ENCODE measurements at regions not wholly inside any gene's neighbourhood (a gene's known extent, or its start where the extent isn't known, plus 50 kb on each side); places are given as distances from the start of the nearest gene placed in this dataset.

DNA sequence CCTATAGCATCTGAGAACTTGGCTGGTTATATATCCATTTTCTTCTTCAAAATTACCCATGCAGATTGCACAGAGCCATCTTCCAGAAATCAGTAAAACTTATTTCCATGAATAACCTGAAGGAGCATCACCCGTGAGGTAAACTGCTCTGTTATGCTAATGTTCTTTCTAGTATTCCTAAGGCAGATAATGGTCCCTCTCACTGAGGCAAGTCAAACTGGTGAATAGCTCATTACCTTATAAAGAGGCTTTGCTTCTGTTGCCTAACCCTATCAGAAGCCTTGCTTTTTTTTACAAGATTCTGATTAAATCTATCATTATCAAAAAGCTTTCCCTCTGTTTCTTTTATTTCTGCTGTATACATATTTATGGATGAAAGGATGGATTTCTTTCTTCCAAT is 307.6 kb upstream of the FLRT2 start:
- no peak for TF ChIP-seq POLR2A (IDR thresholded peaks at IDR 0.05)
- TF ChIP-seq, protein P1, sequence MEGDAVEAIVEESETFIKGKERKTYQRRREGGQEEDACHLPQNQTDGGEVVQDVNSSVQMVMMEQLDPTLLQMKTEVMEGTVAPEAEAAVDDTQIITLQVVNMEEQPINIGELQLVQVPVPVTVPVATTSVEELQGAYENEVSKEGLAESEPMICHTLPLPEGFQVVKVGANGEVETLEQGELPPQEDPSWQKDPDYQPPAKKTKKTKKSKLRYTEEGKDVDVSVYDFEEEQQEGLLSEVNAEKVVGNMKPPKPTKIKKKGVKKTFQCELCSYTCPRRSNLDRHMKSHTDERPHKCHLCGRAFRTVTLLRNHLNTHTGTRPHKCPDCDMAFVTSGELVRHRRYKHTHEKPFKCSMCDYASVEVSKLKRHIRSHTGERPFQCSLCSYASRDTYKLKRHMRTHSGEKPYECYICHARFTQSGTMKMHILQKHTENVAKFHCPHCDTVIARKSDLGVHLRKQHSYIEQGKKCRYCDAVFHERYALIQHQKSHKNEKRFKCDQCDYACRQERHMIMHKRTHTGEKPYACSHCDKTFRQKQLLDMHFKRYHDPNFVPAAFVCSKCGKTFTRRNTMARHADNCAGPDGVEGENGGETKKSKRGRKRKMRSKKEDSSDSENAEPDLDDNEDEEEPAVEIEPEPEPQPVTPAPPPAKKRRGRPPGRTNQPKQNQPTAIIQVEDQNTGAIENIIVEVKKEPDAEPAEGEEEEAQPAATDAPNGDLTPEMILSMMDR (IDR thresholded peaks at IDR 0.05), result no peak
- Histone ChIP-seq H3K4me1 (replicated peaks in 1 of 2) (no peaks in the 10 kb centered on the region), H3K27me3 (no peaks in the 10 kb centered on the region), H3K27ac (no peak overlapping the region), H3K36me3 (replicated peaks in 1 of 2) (no peaks in the 10 kb centered on the region), H3K4me3 (no peak overlapping the region), H3K9me3 (replicated peaks in 1 of 3) (peaks cover 0 to 9% (median 0%) of the 10 kb centered on the region in 3 donors)
- 79 to 95% (median 93%) methylated on average over 1 of the region's 1 CpG for WGBS, 4 donors
- intact Hi-C loops (cut with DNase I), result no loop called here
- no peak for DNase-seq

DNA sequence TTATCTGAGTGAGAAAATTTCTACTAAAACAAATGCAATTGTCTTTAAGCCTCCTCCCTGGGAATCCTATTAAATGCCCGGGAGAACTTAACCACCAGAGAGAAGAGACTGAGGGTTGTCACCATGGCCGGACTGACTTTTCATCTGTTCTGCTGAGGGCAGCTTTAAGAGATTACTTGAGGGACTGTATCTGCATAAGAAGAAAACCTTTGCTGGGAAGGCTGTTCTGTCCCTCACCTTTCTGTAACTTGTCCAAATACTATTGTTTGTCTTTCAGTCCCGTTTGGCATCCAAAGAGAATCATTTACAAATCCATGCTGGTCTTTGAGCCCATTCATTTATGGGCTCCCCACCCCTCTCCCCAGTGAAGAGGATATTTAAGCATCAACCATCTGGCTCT is 306.3 kb upstream of the FLRT2 start:
- peaks cover 0 to 3% (median 0%) of the 10 kb centered on the region in 3 donors for H3K9me3 ChIP-seq (replicated peaks in 1 of 3)
- H3K4me3 ChIP-seq, result no peak overlapping the region
- H3K4me1 ChIP-seq (replicated peaks in 1 of 2), result no peaks in the 10 kb centered on the region
- H3K36me3 ChIP-seq (replicated peaks in 1 of 2), result no peaks in the 10 kb centered on the region
- no peaks in the 10 kb centered on the region for H3K27me3 ChIP-seq
- TF ChIP-seq, protein P1 (IDR thresholded peaks at IDR 0.05), result no peak
- TF ChIP-seq POLR2A (IDR thresholded peaks at IDR 0.05), result no peak
- intact Hi-C loops (cut with DNase I), result no loop called here
- H3K27ac ChIP-seq, result no peak overlapping the region
- DNase-seq, result no peak
- 66 to 78% (median 72%) methylated on average over 3 of the region's 3 CpGs for WGBS, 4 donors

DNA sequence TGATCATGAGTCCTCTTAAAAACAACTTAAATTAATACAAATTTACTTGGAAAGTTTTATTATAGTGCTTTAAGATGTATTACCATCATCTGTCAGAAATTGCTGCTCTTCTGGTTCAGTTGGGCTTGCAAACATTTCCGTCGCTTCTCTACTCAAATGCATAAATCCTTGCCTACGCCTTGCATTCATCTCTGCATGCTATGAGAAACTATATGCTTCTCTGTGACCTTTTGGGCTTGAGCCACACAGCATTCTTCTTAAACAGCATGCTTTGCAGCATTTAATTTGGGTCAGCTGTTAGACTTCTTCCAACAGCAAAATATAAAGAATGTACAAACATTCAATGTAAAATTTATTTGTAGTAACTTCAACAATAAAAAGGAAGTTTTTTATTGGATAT is 305.7 kb upstream of the FLRT2 start:
- intact Hi-C loops (cut with DNase I), result no loop called here
- no peak for DNase-seq
- Histone ChIP-seq H3K4me3 (no peak overlapping the region), H3K36me3 (replicated peaks in 1 of 2) (no peaks in the 10 kb centered on the region), H3K27ac (no peak overlapping the region), H3K27me3 (no peaks in the 10 kb centered on the region), H3K4me1 (replicated peaks in 1 of 2) (no peaks in the 10 kb centered on the region), H3K9me3 (replicated peaks in 1 of 3) (no peaks in the 10 kb centered on the region)
- TF ChIP-seq POLR2A (IDR thresholded peaks at IDR 0.05), result no peak
- TF ChIP-seq, protein P1 (IDR thresholded peaks at IDR 0.05), result no peak
- WGBS, 4 donors, result 77 to 91% (median 79%) methylated on average over 3 of the region's 3 CpGs

- intact Hi-C loops (cut with DNase I), result no loop called here
- DNase-seq, result no peak
- Histone ChIP-seq H3K36me3 (replicated peaks in 1 of 2) (no peaks in the 10 kb centered on the region), H3K27ac (no peak overlapping the region), H3K4me1 (replicated peaks in 1 of 2) (no peaks in the 10 kb centered on the region), H3K27me3 (no peaks in the 10 kb centered on the region), H3K4me3 (no peak overlapping the region), H3K9me3 (replicated peaks in 1 of 3) (no peaks in the 10 kb centered on the region)
- 74 to 84% (median 77%) methylated on average over 12 of the region's 12 CpGs for WGBS, 4 donors
- no peak for TF ChIP-seq POLR2A (IDR thresholded peaks at IDR 0.05)
- TF ChIP-seq, protein P1 (IDR thresholded peaks at IDR 0.05), result no peak
These were observed 296.2 kb upstream of the FLRT2 start for GRCh38 chr14:85233756-85234155.
